Prostate gland (tissue), 2 donors: ENCODE measurements at regions not wholly inside any gene's neighbourhood (a gene's known extent, or its start where the extent isn't known, plus 50 kb on each side); places are given as distances from the start of the nearest gene placed in this dataset.

Source experiments
- DNase-seq: peaks from one replicate; pipeline ENCODE4 v3.0.0-alpha.2; 2019; ENCODE audit warnings: low spot score
- H3K27ac ChIP-seq, 2 donors: fragments of 200-600 bp; sonication (generic); 2 replicates each; pipeline ENCODE4 v1.5.1; 2017 to 2019
- H3K27me3 ChIP-seq: fragments of 200-600 bp; sonication (generic); replicated peaks from 2 replicates; pipeline ENCODE4 v1.5.1; 2019; ENCODE audit not compliant: insufficient read depth
- H3K36me3 ChIP-seq, 2 donors: fragments of 200-600 bp; sonication (generic); 1 replicate in 1 of 2; 2 replicates in 1 of 2; pipeline versions ENCODE4 v1.5.1 to v1.8.1; 2017 to 2019
- H3K4me1 ChIP-seq: fragments of 200-600 bp; sonication (generic); replicated peaks from 2 replicates; pipeline ENCODE4 v1.5.1; 2019
- H3K4me3 ChIP-seq, 2 donors: fragments of 200-600 bp; sonication (generic); 2 replicates each; pipeline ENCODE4 v1.5.1; 2017 to 2019
- H3K9me3 ChIP-seq: fragments of 200-600 bp; sonication (generic); 2 replicates; pipeline ENCODE4 v1.5.1; 2017
- CTCF ChIP-seq, 4 experiments: fragments of 200-600 bp in 2 of 4; fragments of 450-650 bp in 2 of 4; sonication (generic) in 2 of 4; IDR thresholded peaks; 1 replicate in 3 of 4; 2 replicates in 1 of 4; pipeline ENCODE4 v1.5.1; 2016 to 2019; ENCODE audit warnings: antibody characterized with exemption in 4 of 4, mild to moderate bottlenecking in 2 of 4, moderate library complexity in 2 of 4
- POLR2A ChIP-seq: fragments of 450-650 bp; IDR thresholded peaks from one replicate; pipeline ENCODE4 v1.6.1; 2016; ENCODE audit warnings: antibody characterized with exemption, mild to moderate bottlenecking
- POLR2AphosphoS5 ChIP-seq: sonication (generic); formaldehyde crosslinking; IDR thresholded peaks from one replicate; pipeline ENCODE4 v1.6.1; 2017; ENCODE audit warnings: antibody characterized with exemption
- WGBS: methylation state at CpG from one replicate; pipeline ENCODE4 v1.1.5; 2018; 5-methylcytosine and 5-hydroxymethylcytosine counted together
- intact Hi-C: fragments of 100-400 bp; cut with DNase I; formaldehyde crosslinking; loops from one replicate; pipeline ENCODE4 v1.14.2; 2022

- intact Hi-C loops = no loop called here
- WGBS = 14% methylated on average over 6 of the region's 6 CpGs
- Histone ChIP-seq H3K36me3 (no peaks in the 10 kb centered on the region), H3K4me3 (no peak overlapping the region), H3K9me3 (no peaks in the 10 kb centered on the region), H3K27me3 (no peaks in the 10 kb centered on the region), H3K4me1 (no peaks in the 10 kb centered on the region), H3K27ac (no peak overlapping the region)
- TF ChIP-seq POLR2AphosphoS5 (no peak), CTCF (IDR thresholded peaks at IDR 0.05) (no peak), POLR2A (no peak)
- DNase-seq = peak; percentile 9
Measured at GRCh38 chr4:187027272-187027671, 303.6 kb upstream of the FAT1 start.

- Histone ChIP-seq H3K27me3 (no peaks in the 10 kb centered on the region), H3K36me3 (no peaks in the 10 kb centered on the region), H3K4me1 (no peaks in the 10 kb centered on the region), H3K4me3 (no peak overlapping the region), H3K9me3 (no peaks in the 10 kb centered on the region), H3K27ac (no peak overlapping the region)
- WGBS = 94% methylated on average over 7 of the region's 7 CpGs
- intact Hi-C loops = no loop called here
- DNase-seq = no peak
- TF ChIP-seq CTCF (IDR thresholded peaks at IDR 0.05) (no peak), POLR2AphosphoS5 (no peak), POLR2A (no peak)
Measured at GRCh38 chr4:187042251-187042650, 318.6 kb upstream of the FAT1 start.

- intact Hi-C loops = no loop called here
- peak; percentile 10 for DNase-seq
- TF ChIP-seq POLR2AphosphoS5 (no peak), CTCF (IDR thresholded peaks at IDR 0.05) (no peak), POLR2A (no peak)
Measured at GRCh38 chr4:187046471-187046870, 322.8 kb upstream of the FAT1 start.

GRCh38 chr4:187059021-187059420, 335.4 kb upstream of the FAT1 start:
- TF ChIP-seq CTCF (IDR thresholded peaks at IDR 0.05) (no peak), POLR2AphosphoS5 (no peak), POLR2A (no peak)
- intact Hi-C loops = no loop called here
- 96% methylated on average over 9 of the region's 9 CpGs for WGBS
- Histone ChIP-seq H3K27ac (no peak overlapping the region), H3K36me3 (no peaks in the 10 kb centered on the region), H3K4me1 (no peaks in the 10 kb centered on the region), H3K4me3 (no peak overlapping the region), H3K9me3 (no peaks in the 10 kb centered on the region), H3K27me3 (no peaks in the 10 kb centered on the region)
- no peak for DNase-seq

More at GRCh38 chr4:187046471-187046870, 322.8 kb upstream of the FAT1 start:
- no peaks in the 10 kb centered on the region for H3K36me3 ChIP-seq
- H3K27ac ChIP-seq = no peak overlapping the region
- 24% methylated on average over 4 of the region's 4 CpGs for WGBS
- H3K27me3 ChIP-seq = no peaks in the 10 kb centered on the region
- no peak overlapping the region for H3K4me3 ChIP-seq
- H3K9me3 ChIP-seq = no peaks in the 10 kb centered on the region
- H3K4me1 ChIP-seq = no peaks in the 10 kb centered on the region

- Histone ChIP-seq H3K9me3 (no peaks in the 10 kb centered on the region), H3K4me3 (no peak overlapping the region), H3K27me3 (no peaks in the 10 kb centered on the region), H3K27ac (no peak overlapping the region), H3K36me3 (no peaks in the 10 kb centered on the region), H3K4me1 (no peaks in the 10 kb centered on the region)
- intact Hi-C loops = no loop called here
- DNase-seq = no peak
- WGBS = 41% methylated on average over 4 of the region's 4 CpGs
- no peak for TF ChIP-seq CTCF (IDR thresholded peaks at IDR 0.05)
- no peak for TF ChIP-seq POLR2AphosphoS5
- no peak for TF ChIP-seq POLR2A
Measured at GRCh38 chr4:187059895-187060294, 336.2 kb upstream of the FAT1 start.
